ENCODE measurements at regions not wholly inside any gene's neighbourhood (a gene's known extent, or its start where the extent isn't known, plus 50 kb on each side); places are given as distances from the start of the nearest gene placed in this dataset.

- POLR2A ChIA-PET = no interaction called here
- no peak overlapping the region for H3K9ac ChIP-seq (ENCODE audit: low read length)
- H3K79me2 ChIP-seq (ENCODE audit: control insufficient read depth, insufficient read depth, low read length) = no peaks in the 10 kb centered on the region
- H3K36me3 ChIP-seq (replicated peaks in 1 of 2; ENCODE audit: control extremely low read depth in 1 of 2, control insufficient read depth in 1 of 2, extremely low read depth in 1 of 2, insufficient read depth in 2 of 2, low read length in 1 of 2) = no peaks in the 10 kb centered on the region
- Mint-ChIP-seq H3K27me3 (no peaks in the 10 kb centered on the region), H3K4me3 (no peak overlapping the region), H3K27ac (no peak overlapping the region), H3K4me1 (no peaks in the 10 kb centered on the region), H3K9me3 (ENCODE audit: insufficient read depth) (peaks cover 15% of the 10 kb centered on the region)
- no peak overlapping the region for H2AFZ ChIP-seq (ENCODE audit: insufficient read depth, low read depth, low read length, poor library complexity, severe bottlenecking)
- H4K20me1 ChIP-seq (ENCODE audit: control insufficient read depth, insufficient read depth, low read length, poor library complexity, severe bottlenecking) = no peaks in the 10 kb centered on the region
- WGBS (ENCODE audit: insufficient coverage) = 83% methylated on average over 1 of the region's 2 CpGs
- CTCF ChIA-PET = no interaction called here
- no peak overlapping the region for H3K4me3 ChIP-seq (ENCODE audit: control extremely low read depth in 1 of 5, extremely low read depth in 1 of 5, insufficient read depth in 1 of 5, low read depth in 2 of 5, low read length in 4 of 5)
- H3K27me3 ChIP-seq (replicated peaks in 1 of 4; ENCODE audit: control extremely low read depth in 1 of 4, control insufficient read depth in 3 of 4, insufficient read depth in 4 of 4, low read length in 3 of 4) = no peaks in the 10 kb centered on the region
- H3K4me1 ChIP-seq (ENCODE audit: control insufficient read depth in 2 of 2, insufficient read depth in 2 of 2, low read length in 2 of 2) = no peaks in the 10 kb centered on the region
- ATAC-seq (ENCODE audit: low read depth) (no peak), DNase-seq (no peak)
- intact Hi-C loops (cut with micrococcal nuclease) = no loop called here
- TF ChIP-seq CTCF (IDR thresholded peaks at IDR 0.05) (no peak), EZH2 (IDR thresholded peaks at IDR 0.05; ENCODE audit: borderline replicate concordance, insufficient read depth, low read depth, low read length, poor library complexity, severe bottlenecking) (no peak)
- no peak overlapping the region for H3K27ac ChIP-seq (ENCODE audit: low read length in 2 of 2)
- no peak overlapping the region for H3K4me2 ChIP-seq (replicated peaks; ENCODE audit: low read depth, low read length, poor library complexity, severe bottlenecking)
- peaks cover 0 to 8% (median 3%) of the 10 kb centered on the region in 3 donors for H3K9me3 ChIP-seq (ENCODE audit: control extremely low read depth in 1 of 3, control insufficient read depth in 2 of 3, insufficient read depth in 1 of 3, low read length in 2 of 3)
These were observed 82.0 kb upstream of the PTGFR start for GRCh38 chr1:78408810-78409209.

GRCh38 chr1:78410643-78411042 is 80.1 kb upstream of the PTGFR start:
- Mint-ChIP-seq H3K4me3 (no peak overlapping the region), H3K9me3 (ENCODE audit: insufficient read depth) (peaks cover 15% of the 10 kb centered on the region), H3K4me1 (no peaks in the 10 kb centered on the region), H3K27ac (no peak overlapping the region), H3K27me3 (no peaks in the 10 kb centered on the region)
- Histone ChIP-seq H3K9me3 (ENCODE audit: control extremely low read depth in 1 of 3, control insufficient read depth in 2 of 3, insufficient read depth in 1 of 3, low read length in 2 of 3) (peaks cover 0 to 8% (median 3%) of the 10 kb centered on the region in 3 donors), H3K79me2 (ENCODE audit: control insufficient read depth, insufficient read depth, low read length) (no peaks in the 10 kb centered on the region), H3K9ac (ENCODE audit: low read length) (no peak overlapping the region), H3K27me3 (replicated peaks in 1 of 4; ENCODE audit: control extremely low read depth in 1 of 4, control insufficient read depth in 3 of 4, insufficient read depth in 4 of 4, low read length in 3 of 4) (no peaks in the 10 kb centered on the region), H3K4me2 (replicated peaks; ENCODE audit: low read depth, low read length, poor library complexity, severe bottlenecking) (no peak overlapping the region), H3K4me3 (ENCODE audit: control extremely low read depth in 1 of 5, extremely low read depth in 1 of 5, insufficient read depth in 1 of 5, low read depth in 2 of 5, low read length in 4 of 5) (no peak overlapping the region), H2AFZ (ENCODE audit: insufficient read depth, low read depth, low read length, poor library complexity, severe bottlenecking) (no peak overlapping the region), H3K27ac (ENCODE audit: low read length in 2 of 2) (no peak overlapping the region), H4K20me1 (ENCODE audit: control insufficient read depth, insufficient read depth, low read length, poor library complexity, severe bottlenecking) (no peaks in the 10 kb centered on the region), H3K4me1 (ENCODE audit: control insufficient read depth in 2 of 2, insufficient read depth in 2 of 2, low read length in 2 of 2) (no peaks in the 10 kb centered on the region), H3K36me3 (replicated peaks in 1 of 2; ENCODE audit: control extremely low read depth in 1 of 2, control insufficient read depth in 1 of 2, extremely low read depth in 1 of 2, insufficient read depth in 2 of 2, low read length in 1 of 2) (no peaks in the 10 kb centered on the region)
- ChIA-PET CTCF (no interaction called here), POLR2A (no interaction called here)
- TF ChIP-seq EZH2 (IDR thresholded peaks at IDR 0.05; ENCODE audit: borderline replicate concordance, insufficient read depth, low read depth, low read length, poor library complexity, severe bottlenecking) (no peak), CTCF (IDR thresholded peaks at IDR 0.05) (no peak)
- WGBS (ENCODE audit: insufficient coverage) = 78% methylated on average over 2 of the region's 2 CpGs
- no peak for DNase-seq
- no peak for ATAC-seq (ENCODE audit: low read depth)
- intact Hi-C loops (cut with micrococcal nuclease) = no loop called here

Measured in B cell (primary cell).